ENCODE measurements at regions not wholly inside any gene's neighbourhood (a gene's known extent, or its start where the extent isn't known, plus 50 kb on each side); places are given as distances from the start of the nearest gene placed in this dataset.

DNA sequence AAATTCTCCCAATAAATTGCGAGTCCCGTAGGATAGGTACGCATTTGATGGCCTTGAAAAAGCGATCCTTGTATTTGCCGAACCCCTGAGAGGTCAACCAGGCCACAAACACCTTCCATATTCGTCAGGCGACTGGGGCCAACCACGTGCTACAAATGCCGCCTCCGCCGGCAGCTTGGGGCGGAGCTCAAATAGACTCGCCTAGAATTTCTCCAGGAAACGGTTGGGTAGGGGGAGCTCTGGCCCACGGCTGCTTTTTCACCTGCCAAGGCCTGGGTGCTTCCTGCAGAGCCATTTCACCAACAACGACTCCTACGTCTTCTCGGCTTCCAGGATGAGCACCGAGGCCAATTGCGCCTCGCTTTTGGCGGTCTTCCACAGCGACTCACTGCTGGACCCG lies 53.4 kb upstream of the KIF5B start:
- TF ChIP-seq, protein P1, sequence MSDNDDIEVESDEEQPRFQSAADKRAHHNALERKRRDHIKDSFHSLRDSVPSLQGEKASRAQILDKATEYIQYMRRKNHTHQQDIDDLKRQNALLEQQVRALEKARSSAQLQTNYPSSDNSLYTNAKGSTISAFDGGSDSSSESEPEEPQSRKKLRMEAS (CRISPR knock-in tag; IDR thresholded peaks at IDR 0.05): no peak
- TF ChIP-seq, protein P2, sequence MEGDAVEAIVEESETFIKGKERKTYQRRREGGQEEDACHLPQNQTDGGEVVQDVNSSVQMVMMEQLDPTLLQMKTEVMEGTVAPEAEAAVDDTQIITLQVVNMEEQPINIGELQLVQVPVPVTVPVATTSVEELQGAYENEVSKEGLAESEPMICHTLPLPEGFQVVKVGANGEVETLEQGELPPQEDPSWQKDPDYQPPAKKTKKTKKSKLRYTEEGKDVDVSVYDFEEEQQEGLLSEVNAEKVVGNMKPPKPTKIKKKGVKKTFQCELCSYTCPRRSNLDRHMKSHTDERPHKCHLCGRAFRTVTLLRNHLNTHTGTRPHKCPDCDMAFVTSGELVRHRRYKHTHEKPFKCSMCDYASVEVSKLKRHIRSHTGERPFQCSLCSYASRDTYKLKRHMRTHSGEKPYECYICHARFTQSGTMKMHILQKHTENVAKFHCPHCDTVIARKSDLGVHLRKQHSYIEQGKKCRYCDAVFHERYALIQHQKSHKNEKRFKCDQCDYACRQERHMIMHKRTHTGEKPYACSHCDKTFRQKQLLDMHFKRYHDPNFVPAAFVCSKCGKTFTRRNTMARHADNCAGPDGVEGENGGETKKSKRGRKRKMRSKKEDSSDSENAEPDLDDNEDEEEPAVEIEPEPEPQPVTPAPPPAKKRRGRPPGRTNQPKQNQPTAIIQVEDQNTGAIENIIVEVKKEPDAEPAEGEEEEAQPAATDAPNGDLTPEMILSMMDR (IDR thresholded peaks at IDR 0.05): no peak
- TF ChIP-seq EMX1 (CRISPR knock-in tag; IDR thresholded peaks at IDR 0.05) (no peak), SP1 (CRISPR knock-in tag; conservative IDR thresholded peaks at IDR 0.05) (no peak), ZNF263 (CRISPR knock-in tag; IDR thresholded peaks at IDR 0.05; ENCODE audit: low read depth) (no peak), NR3C1 (CRISPR knock-in tag; conservative IDR thresholded peaks at IDR 0.05; ENCODE audit: low read depth) (no peak), ZNF671 (CRISPR knock-in tag; IDR thresholded peaks at IDR 0.05) (no peak)
- TF ChIP-seq, protein P3, sequence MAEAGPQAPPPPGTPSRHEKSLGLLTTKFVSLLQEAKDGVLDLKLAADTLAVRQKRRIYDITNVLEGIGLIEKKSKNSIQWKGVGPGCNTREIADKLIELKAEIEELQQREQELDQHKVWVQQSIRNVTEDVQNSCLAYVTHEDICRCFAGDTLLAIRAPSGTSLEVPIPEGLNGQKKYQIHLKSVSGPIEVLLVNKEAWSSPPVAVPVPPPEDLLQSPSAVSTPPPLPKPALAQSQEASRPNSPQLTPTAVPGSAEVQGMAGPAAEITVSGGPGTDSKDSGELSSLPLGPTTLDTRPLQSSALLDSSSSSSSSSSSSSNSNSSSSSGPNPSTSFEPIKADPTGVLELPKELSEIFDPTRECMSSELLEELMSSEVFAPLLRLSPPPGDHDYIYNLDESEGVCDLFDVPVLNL (CRISPR knock-in tag; IDR thresholded peaks at IDR 0.05; ENCODE audit: borderline replicate concordance, low read depth): no peak
- TF ChIP-seq, protein P4, sequence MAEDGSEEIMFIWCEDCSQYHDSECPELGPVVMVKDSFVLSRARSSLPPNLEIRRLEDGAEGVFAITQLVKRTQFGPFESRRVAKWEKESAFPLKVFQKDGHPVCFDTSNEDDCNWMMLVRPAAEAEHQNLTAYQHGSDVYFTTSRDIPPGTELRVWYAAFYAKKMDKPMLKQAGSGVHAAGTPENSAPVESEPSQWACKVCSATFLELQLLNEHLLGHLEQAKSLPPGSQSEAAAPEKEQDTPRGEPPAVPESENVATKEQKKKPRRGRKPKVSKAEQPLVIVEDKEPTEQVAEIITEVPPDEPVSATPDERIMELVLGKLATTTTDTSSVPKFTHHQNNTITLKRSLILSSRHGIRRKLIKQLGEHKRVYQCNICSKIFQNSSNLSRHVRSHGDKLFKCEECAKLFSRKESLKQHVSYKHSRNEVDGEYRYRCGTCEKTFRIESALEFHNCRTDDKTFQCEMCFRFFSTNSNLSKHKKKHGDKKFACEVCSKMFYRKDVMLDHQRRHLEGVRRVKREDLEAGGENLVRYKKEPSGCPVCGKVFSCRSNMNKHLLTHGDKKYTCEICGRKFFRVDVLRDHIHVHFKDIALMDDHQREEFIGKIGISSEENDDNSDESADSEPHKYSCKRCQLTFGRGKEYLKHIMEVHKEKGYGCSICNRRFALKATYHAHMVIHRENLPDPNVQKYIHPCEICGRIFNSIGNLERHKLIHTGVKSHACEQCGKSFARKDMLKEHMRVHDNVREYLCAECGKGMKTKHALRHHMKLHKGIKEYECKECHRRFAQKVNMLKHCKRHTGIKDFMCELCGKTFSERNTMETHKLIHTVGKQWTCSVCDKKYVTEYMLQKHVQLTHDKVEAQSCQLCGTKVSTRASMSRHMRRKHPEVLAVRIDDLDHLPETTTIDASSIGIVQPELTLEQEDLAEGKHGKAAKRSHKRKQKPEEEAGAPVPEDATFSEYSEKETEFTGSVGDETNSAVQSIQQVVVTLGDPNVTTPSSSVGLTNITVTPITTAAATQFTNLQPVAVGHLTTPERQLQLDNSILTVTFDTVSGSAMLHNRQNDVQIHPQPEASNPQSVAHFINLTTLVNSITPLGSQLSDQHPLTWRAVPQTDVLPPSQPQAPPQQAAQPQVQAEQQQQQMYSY (CRISPR knock-in tag; IDR thresholded peaks at IDR 0.05): no peak
- TF ChIP-seq, protein P5, sequence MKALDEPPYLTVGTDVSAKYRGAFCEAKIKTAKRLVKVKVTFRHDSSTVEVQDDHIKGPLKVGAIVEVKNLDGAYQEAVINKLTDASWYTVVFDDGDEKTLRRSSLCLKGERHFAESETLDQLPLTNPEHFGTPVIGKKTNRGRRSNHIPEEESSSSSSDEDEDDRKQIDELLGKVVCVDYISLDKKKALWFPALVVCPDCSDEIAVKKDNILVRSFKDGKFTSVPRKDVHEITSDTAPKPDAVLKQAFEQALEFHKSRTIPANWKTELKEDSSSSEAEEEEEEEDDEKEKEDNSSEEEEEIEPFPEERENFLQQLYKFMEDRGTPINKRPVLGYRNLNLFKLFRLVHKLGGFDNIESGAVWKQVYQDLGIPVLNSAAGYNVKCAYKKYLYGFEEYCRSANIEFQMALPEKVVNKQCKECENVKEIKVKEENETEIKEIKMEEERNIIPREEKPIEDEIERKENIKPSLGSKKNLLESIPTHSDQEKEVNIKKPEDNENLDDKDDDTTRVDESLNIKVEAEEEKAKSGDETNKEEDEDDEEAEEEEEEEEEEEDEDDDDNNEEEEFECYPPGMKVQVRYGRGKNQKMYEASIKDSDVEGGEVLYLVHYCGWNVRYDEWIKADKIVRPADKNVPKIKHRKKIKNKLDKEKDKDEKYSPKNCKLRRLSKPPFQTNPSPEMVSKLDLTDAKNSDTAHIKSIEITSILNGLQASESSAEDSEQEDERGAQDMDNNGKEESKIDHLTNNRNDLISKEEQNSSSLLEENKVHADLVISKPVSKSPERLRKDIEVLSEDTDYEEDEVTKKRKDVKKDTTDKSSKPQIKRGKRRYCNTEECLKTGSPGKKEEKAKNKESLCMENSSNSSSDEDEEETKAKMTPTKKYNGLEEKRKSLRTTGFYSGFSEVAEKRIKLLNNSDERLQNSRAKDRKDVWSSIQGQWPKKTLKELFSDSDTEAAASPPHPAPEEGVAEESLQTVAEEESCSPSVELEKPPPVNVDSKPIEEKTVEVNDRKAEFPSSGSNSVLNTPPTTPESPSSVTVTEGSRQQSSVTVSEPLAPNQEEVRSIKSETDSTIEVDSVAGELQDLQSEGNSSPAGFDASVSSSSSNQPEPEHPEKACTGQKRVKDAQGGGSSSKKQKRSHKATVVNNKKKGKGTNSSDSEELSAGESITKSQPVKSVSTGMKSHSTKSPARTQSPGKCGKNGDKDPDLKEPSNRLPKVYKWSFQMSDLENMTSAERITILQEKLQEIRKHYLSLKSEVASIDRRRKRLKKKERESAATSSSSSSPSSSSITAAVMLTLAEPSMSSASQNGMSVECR (CRISPR knock-in tag; IDR thresholded peaks at IDR 0.05; ENCODE audit: borderline replicate concordance): no peak

Data from WTC11 (cell line).